Glomerular visceral epithelial cell (primary cell): ENCODE measurements at regions not wholly inside any gene's neighbourhood (a gene's known extent, or its start where the extent isn't known, plus 50 kb on each side); places are given as distances from the start of the nearest gene placed in this dataset.

Experiments
- DNase-seq: peaks from one replicate; pipeline ENCODE4 v3.0.0-alpha.2; 2016; ENCODE audit errors: extremely low spot score

DNA sequence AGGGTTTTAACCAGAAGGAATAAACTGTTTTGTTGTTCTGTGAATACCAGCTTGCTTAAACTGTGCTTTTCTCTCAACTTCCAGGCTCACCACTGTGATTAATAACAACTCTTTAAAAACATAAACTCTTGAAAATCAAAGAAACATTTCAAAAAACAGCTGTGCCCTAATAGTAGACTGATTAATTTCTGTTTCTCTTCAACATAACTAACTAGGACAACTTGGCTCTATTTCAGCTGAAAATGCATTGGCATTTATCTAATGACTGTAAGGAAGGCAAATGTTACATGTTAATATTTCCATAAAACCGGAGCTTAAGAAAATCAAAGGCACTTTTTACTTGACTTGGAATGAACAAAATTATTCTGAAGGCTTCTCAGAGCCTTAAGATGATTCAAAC lies 656.1 kb upstream of the NEGR1 start:
- no peak for DNase-seq

DNA sequence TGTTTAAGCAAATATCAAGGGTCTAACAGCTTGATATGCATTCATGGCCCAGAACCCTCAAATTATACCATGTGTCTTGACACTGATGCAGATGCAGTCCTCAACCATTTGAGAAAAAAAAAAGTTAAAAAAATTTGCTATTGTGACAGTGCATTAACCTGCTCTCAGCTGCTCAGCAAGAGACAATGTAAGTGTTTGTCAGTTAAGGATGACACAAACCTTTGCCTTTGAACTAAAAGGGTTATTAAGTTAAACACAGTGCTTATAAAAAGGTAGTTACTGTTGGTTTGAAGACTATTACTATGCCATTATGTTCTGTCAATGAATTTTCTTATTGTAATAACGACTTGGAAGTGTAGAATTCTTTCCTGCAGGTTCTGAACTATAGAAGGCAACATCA lies 655.6 kb upstream of the NEGR1 start:
- no peak for DNase-seq

DNA sequence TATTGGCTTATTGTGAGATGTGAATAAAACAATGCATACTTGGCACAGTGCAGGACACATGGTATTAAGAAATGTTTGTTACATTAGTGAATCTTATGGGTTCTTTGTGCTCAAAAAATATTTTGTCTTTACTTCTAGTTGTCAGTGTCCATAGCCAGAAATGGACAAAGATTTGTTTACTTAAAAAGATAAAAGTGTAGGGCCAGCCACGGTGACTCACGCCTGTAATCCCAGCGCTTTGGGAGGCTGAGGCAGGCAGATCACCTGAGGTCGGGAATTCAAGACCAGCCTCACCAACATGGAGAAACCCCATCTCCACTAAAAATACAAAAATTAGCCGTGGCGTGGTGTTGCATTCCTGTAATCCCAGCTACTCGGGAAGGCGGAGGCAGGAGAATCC lies 654.6 kb upstream of the NEGR1 start:
- DNase-seq: no peak

DNA sequence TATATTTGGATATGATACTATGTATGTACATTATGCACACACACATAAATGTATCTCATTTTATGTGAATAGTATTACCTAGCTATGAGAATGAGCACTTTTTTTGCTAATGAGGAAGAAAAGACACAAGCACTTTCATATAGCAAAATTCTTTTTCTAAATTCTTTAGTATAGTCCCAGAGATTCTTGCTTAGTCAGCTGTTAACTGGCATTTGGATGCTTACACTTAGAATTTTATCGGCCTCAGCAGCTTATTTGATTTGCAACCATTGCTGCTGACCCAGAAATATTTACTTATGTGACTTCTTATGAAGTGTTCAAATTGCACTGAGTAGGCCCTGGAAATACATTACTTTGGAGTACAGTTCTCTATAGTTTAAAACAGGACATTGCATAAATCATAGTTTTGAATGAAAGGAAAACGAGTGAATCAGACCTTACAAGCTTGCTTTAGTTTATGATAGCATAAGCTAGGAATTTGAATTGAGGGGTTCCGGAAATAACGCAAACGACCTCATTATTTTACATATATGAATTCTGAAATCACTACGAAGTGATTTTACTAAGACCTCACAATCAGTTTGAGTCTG lies 653.9 kb upstream of the NEGR1 start:
- peak; percentile 3 for DNase-seq

DNA sequence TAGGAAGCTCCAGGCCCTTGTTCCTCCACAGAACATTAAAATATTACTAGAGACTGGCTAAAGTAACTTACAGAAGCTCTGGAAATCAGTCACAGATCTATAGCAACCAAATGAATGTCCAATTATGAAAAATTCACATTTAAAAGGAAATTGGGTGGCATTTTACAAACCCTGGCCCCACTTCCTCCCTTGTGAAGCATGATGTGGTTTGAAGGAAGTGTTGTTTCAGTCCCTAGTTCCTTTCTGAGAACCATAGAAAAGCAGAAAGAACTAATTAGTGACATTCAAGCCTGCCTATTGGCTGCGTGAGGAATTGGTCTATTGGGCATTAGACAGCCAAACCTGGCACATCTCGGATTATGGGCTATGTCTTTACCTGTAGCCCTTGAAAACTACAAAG lies 649.7 kb upstream of the NEGR1 start:
- DNase-seq: no peak

DNA sequence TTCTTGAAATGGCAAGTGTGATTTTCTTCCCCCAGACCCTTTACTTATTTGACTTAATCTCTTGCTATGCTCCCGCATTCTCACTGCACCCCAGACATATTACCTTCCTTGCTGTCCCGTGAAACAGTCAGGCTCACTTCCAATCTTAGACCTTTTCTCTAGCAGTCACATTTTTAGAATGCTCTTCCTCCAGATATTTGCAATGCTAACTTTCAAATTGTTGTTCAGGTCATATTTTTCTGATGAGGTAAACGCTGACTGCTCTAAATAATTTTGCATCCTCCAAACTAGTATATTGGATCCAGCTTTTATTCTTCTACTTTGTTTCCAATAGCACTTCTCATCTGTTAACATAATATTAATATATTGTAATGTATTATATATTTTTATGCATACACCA lies 648.2 kb upstream of the NEGR1 start:
- DNase-seq: no peak

DNA sequence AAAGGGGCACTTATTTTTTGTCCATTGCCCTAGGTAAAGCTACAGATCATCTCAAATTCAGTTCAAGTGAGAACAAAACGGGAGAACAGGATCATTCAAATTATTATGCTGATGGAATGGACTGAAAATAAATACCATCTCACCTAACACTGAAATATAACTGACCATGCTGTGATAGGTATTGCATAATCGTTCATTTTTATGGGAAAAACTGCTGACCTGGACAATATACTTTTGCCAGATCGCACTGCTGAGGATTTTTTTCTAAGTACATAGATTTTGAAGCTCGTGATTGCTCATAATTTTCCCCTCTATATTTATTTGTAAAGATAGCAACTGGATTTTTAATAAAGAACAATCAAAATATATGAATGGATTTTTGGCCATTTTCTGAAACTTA lies 636.6 kb upstream of the NEGR1 start:
- DNase-seq: no peak

DNA sequence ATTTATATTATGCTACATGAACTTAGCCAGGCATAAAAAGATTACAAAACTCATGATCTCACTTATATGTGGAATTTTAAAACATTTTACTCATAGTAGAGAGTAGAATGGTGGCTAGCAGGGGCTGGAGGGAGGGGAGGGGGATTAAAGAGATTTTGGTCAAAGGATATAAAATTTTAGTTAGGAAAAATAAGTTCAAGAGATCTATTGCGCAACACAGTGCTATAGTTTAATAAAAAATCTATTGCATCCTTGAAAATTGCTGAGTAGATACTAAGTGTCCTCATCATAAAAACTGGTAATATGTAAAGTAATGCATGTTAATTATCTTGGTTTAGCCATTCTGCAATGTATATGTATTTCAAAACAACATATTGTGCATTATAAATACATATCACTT lies 635.6 kb upstream of the NEGR1 start:
- DNase-seq: no peak

DNA sequence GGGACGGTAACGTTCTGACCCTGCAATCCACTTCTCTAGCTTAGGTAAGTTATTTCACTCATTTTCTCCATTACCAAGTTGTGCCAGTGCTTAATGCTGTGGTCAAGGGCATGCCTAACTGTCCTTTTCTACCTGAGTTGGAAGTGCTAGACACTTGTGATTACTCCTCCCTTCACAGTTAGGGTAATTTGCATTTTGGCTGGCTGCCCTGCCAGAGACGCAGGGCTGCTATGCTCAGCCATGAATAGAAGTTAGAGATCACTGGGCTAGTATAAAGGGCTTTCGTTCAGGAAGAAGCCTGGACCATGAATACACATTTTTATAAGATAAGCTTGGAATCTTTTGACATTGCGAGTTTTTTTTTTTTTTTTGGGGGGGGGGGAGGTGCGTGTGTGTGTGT lies 633.2 kb upstream of the NEGR1 start:
- no peak for DNase-seq

DNA sequence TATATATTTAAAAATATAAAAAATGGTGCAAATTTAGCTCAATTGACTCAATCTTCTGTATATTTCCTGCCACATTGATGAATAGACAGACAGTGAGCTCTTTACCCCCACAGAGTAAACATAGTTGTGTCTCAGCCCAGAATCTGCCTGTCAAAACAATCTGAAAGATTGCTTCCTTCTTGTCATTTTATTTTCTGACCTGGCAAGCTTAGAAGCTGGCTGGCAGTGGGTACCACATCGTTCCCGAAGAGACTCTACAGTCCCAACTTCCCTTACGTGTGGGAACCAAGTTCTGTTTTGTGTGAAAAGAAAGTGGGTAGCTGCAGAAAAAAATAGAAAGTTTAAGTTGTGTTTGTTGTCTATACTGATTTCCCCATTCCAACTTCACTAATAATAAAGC lies 629.3 kb upstream of the NEGR1 start:
- DNase-seq: no peak

DNA sequence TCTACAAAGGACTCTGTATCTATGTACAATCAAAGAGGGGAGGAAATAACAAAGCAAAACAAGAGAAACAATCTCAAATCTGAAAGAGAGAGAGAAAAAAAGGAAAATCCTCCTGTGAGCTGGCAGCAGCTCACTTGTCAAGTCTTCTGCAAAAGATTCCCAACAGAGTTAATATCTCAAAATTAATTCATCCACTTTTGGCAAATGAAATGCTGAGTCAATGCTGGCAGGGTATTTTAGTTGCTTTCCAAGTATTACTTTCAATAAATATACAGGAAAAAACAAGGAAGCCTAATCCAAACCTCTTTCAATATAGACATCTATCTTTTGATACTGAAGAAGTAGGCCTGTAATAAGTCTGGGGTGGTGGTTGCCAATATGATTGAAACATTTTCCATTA lies 613.9 kb upstream of the NEGR1 start:
- no peak for DNase-seq

DNA sequence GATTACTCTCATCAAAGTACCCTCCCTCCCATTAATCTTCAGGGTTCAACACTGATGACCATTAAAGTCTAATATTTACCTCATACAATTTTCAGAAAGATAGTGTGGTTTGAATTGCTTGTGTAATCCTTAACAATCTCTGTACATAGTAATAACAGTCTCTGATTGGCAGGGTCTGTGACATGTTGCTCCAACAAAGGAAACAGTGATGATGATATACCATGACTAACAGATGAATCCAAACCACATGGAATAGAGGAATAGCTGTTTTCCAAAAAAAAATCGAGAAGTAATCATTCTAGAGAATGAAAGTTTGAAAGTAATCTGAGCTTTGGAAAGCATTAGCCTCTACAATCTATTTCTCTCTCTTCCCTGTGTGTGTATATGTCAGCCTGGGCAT lies 610.1 kb upstream of the NEGR1 start:
- DNase-seq: no peak

DNA sequence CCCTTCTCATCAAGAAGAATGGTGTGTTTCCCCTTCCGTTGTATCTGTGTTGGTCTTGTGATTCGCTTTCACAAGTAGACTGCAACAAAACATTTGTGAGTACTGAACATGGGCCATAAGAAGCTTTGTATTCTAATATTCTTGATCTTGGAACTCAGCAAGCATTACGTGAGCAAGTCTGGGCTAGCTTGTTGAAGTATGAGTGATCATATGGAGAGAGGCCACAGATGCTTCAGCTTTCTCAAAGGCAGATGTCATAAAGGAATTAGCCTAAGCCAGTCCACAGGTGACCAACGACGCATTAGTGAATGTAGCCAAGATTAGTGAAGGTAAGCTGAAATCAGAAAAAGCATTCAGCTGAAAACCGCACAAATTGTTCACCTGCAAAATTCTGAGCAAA lies 609.6 kb upstream of the NEGR1 start:
- DNase-seq: no peak

DNA sequence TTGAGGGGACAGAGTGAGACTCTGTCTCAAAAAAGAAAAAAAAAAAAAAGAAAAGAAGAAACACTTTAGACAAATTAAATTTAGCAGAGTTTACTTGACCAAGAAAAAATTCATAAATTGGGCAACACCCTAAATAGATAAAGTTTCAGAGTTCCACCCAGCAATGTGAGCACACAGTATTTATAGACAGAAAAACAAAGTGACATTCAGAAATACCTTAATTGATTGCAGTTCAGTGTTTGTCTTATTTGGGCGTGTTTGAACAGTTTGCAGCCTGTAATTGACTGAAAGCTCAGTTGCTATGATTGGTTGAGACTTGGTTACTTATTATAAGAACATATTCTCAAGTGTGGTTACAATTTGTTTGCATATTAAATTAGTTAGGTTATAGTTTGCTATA lies 603.5 kb upstream of the NEGR1 start:
- no peak for DNase-seq

DNA sequence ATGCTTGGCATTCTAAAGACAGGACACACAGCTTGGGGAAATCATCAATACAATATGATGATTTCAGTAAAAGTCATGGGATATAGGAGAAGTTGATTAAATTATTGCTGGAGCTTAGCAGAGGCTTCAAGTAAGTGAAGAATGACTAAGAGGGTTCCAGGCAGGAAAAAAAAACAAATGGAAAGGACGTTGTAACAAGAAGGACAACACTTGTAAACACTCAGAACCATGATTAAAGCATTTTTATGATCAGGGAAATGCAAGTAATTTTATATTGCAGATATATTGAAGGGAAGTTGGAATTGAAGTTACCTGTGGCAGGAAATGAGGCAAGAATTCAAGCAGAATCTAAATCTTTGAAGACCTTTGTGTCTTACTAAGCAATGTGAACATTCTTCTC lies 602.7 kb upstream of the NEGR1 start:
- no peak for DNase-seq

DNA sequence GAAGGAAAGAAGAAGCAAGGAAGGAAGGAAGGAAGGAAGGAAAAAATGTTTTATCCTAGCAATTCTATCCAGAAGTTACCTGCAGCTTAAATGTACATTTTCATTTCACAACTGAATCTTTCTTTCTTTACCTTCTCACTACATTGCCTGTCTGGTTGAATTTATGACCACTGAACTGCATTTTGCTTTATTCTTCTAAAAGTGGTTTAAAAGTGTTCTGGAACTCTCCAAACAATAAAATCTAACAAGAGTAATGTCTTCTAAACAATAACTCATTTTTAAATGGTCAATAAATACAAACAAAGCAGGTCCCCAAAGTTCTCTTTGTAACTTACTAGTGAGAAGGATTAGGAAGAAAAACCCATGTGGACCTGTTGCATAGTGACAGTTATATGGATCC lies 587.5 kb upstream of the NEGR1 start:
- DNase-seq: no peak

DNA sequence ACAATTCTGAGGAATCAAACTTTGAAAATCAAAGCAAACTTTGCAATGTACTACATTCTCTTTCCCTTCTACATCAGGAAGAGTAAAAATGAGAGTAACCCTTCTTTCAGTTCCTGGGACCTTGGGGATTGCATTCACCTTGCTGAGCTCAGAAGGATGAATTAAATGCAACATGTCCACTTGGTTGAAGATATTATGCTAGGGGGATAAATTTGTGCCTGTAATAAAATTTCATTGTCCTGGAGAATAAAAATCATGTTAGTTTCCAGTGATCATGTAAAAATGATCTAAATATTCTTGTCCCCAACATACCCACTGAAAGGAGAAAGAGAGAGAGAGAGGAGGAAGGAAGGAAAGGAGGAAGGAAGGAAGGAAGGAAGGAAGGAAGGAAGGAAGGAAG lies 587.1 kb upstream of the NEGR1 start:
- no peak for DNase-seq

DNA sequence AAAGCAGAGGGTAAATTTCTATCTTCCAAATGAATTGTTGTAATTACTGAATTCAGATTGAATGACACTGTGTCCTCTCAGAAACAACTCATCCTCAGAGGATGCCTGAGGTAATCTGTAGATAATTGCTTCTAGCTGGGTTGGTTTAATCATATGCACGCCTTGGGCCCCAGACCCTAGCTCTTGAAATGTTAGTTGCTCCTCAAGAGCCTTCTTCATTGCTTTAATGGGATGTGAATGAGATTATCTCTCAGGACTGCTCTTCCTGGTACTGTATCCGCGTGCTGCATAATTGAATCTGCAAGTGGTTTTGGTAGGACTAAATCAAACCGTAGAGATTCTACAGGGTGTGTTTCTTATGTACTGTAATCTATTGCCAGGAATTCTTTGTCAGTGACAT lies 569.3 kb upstream of the NEGR1 start:
- no peak for DNase-seq

DNA sequence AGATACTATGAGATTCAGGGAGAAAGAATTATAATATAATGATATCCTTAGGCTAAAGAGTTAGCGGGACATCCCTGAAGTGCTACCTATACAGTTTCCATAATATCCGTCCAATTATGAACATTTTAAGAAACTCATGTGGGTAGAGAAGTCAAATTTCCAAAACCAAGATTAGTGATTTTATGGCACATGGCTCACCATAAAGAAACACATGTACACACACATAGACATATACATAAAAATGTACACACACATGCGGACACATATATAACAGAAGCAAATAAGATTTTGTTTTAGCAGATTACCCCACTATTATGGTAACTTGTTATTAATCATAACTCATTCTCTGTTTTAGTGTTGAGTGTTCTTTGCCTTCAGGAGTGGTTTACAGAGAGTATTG lies 566.7 kb upstream of the NEGR1 start:
- DNase-seq: no peak

DNA sequence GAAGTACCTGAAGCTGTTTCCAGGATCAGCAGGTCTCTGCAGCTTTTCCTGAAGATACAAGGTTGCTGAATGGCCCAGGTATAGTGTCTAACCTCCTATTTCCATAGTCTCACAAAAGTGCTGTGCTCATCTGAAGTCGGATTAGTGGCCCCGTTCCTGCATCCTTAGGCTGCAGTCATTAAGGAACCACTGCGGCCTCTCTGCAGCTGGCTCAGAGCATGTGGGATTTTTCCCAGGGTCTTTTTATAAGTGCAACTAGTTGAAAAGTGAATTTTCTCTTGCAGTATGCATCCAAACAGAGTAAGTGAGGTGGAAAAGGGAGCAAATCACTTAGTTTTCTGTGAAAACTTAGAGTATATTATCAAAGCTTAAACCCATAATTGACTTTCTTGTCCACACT lies 565.3 kb upstream of the NEGR1 start:
- DNase-seq: no peak

DNA sequence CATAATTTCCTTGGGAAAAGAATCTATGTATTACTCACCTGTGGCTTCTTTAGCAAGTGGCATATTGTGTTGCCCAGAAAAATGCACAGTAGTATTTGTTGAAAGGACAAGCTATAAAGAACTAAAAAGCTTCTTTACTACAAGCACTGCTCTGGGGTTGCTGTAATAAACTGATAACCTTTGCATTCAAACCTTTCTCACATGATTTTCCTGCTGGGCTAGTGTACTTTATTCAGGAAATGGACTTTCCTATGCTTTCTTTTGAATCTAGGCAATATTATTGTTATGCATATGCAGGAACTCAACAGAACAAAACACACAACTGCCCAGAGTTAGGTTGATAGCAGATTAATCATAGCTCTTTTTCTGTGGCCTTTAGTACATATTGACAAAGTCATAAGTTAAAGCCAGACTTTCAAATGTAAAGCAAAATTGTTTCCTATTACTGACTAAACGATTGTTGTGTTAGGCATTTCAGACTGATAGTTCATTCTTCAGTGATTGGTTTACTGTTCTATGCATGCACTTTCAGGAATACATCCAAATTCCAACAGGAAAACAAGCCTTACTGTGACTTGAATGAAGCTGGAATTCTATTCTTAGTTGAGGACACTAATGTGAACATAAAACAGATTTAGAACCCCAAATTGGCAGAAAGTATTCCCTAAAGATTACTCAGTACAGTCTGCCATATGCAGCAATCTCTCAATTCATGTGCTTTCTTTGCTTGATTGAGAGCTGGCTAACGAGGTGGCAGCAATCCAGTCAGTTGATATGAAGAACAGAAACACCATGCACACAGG lies 564.3 kb upstream of the NEGR1 start:
- no peak for DNase-seq

DNA sequence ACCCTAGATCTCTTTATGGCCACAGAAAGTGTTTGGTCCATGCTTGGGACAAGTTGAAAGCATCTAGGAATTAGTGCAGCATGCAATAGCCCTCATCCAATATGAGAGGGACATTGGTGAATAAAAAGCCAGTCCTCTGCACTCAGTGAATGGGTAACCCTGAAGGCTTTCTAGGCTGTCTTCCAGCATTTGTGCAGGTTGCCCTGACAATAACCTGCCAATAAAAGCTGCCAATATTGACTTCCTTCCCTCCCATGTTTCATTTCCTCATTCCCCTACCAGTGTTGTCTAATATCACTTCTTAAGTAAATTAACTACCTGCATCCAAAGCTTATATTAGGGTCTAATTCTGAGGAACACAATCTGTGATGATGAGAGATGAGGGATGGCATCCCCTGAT lies 563.6 kb upstream of the NEGR1 start:
- no peak for DNase-seq

DNA sequence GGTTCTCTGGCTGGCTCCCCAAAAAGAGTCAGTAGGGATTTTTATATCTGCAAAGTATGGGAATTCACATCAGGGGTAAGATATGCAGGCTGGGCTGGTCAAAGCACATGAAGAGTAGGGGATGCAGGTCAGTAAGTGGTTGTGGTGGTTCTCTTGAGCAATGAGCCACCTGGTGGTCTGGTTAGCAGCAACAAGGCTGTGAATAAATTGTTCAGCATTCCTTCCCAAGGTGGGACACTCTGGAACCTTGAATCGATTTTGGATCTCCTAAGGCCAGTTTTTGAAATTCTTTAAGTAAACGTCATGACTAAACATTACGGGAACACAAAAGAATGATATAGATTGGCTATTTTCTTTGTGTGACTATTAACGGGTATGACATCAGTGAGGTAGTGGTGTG lies 563.0 kb upstream of the NEGR1 start:
- DNase-seq: peak; percentile 35

DNA sequence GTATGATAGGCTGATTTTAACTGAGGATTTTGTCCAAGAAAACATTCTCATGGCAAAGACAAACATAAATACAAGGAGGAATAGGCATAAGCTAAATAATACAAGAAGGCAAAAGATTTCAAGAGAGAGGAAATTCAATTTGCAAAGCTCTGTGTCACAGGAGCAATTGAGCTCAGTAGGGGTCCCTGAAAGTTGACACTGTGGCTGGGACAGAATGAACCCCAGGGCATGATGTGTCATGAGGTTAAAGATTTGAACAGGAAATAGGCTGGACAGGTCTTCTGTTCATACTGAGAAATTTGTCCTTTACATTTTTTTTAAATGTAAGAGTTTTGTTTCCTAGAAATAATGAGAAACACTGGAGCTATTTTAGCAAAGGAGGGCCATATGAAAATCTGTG lies 555.4 kb upstream of the NEGR1 start:
- DNase-seq: no peak
